Liver (tissue), 8 donors: ENCODE measurements at regions not wholly inside any gene's neighbourhood (a gene's known extent, or its start where the extent isn't known, plus 50 kb on each side); places are given as distances from the start of the nearest gene placed in this dataset.

Source experiments
- DNase-seq: peaks from one replicate; pipeline ENCODE4 v3.0.0-alpha.2; 2017; ENCODE audit warnings: low spot score
- H3K27ac ChIP-seq, 2 donors: one replicate each; pipeline ENCODE4 v1.7.0; 2013; ENCODE audit warnings: inconsistent platforms in 2 of 2, low read length in 2 of 2, control low read depth in 1 of 2, low read depth in 1 of 2, mild to moderate bottlenecking in 1 of 2
- H3K27me3 ChIP-seq, 4 donors: one replicate each; pipeline versions ENCODE4 v1.6.1 to v1.7.0; 2013; ENCODE audit warnings: low read length in 3 of 4, inconsistent platforms in 1 of 4, mild to moderate bottlenecking in 1 of 4, moderate library complexity in 1 of 4; ENCODE audit not compliant: control insufficient read depth in 4 of 4, insufficient read depth in 4 of 4
- H3K36me3 ChIP-seq, 4 donors: one replicate each; pipeline versions ENCODE4 v1.6.1 to v1.7.0; 2013; ENCODE audit warnings: low read length in 3 of 4, mild to moderate bottlenecking in 3 of 4, low read depth in 1 of 4, moderate library complexity in 1 of 4; ENCODE audit not compliant: control insufficient read depth in 4 of 4, insufficient read depth in 3 of 4
- H3K4me1 ChIP-seq, 4 donors: one replicate each; pipeline versions ENCODE4 v1.6.1 to v1.7.0; 2013; ENCODE audit warnings: low read length in 3 of 4, mild to moderate bottlenecking in 3 of 4, moderate library complexity in 1 of 4; ENCODE audit not compliant: control insufficient read depth in 4 of 4, insufficient read depth in 4 of 4
- H3K4me3 ChIP-seq, 3 donors: one replicate each; pipeline versions ENCODE4 v1.6.1 to v1.7.0; 2013; ENCODE audit warnings: low read length in 3 of 3, control low read depth in 1 of 3, low read depth in 1 of 3, mild to moderate bottlenecking in 1 of 3
- H3K9ac ChIP-seq, 2 donors: one replicate each; pipeline ENCODE4 v1.7.0; 2013; ENCODE audit warnings: low read length in 2 of 2, mild to moderate bottlenecking in 2 of 2, moderate library complexity in 2 of 2, control low read depth in 1 of 2, low read depth in 1 of 2
- H3K9me3 ChIP-seq, 4 donors: one replicate each; pipeline versions ENCODE4 v1.6.1 to v1.7.0; 2013; ENCODE audit warnings: low read length in 3 of 4; ENCODE audit not compliant: control insufficient read depth in 4 of 4
- ATF3 ChIP-seq: IDR thresholded peaks from 2 replicates; pipeline ENCODE4 v1.6.1; 2016; ENCODE audit warnings: antibody characterized with exemption
- CTCF ChIP-seq: fragments of 150-350 bp; IDR thresholded peaks from 2 replicates; pipeline ENCODE4 v1.5.1; 2017; ENCODE audit warnings: improper control_type of control experiment, low read depth, low read length; ENCODE audit not compliant: missing input control
- EGR1 ChIP-seq, 2 donors: IDR thresholded peaks; 2 replicates each; pipeline ENCODE4 v1.6.1; 2016 to 2018; ENCODE audit warnings: antibody characterized with exemption in 2 of 2, low read depth in 2 of 2
- FOXA1 ChIP-seq: IDR thresholded peaks from 2 replicates; pipeline ENCODE4 v1.6.1; 2016; ENCODE audit warnings: antibody characterized with exemption
- FOXA2 ChIP-seq: IDR thresholded peaks from 2 replicates; pipeline ENCODE4 v1.6.1; 2016; ENCODE audit warnings: antibody characterized with exemption
- GABPA ChIP-seq, 2 donors: IDR thresholded peaks in 1 of 2; conservative IDR thresholded peaks in 1 of 2; 2 replicates each; pipeline ENCODE4 v1.6.1; 2016; ENCODE audit warnings: antibody characterized with exemption in 2 of 2, mild to moderate bottlenecking in 1 of 2, moderate library complexity in 1 of 2
- HNF4A ChIP-seq, 2 donors: conservative IDR thresholded peaks; 2 replicates each; pipeline ENCODE4 v1.6.1; 2016; ENCODE audit warnings: antibody characterized with exemption in 2 of 2, mild to moderate bottlenecking in 2 of 2
- HNF4G ChIP-seq: IDR thresholded peaks from 2 replicates; pipeline ENCODE4 v1.6.1; 2016; ENCODE audit warnings: antibody characterized with exemption
- JUND ChIP-seq, 2 donors: IDR thresholded peaks; 2 replicates each; pipeline ENCODE4 v1.6.1; 2016; ENCODE audit warnings: antibody characterized with exemption in 2 of 2
- MAX ChIP-seq: IDR thresholded peaks from 2 replicates; pipeline ENCODE4 v1.6.1; 2016; ENCODE audit warnings: antibody characterized with exemption
- NR2F2 ChIP-seq: IDR thresholded peaks from 2 replicates; pipeline ENCODE4 v1.6.1; 2016; ENCODE audit warnings: antibody characterized with exemption
- RAD21 ChIP-seq, 2 donors: IDR thresholded peaks; 2 replicates each; pipeline ENCODE4 v1.6.1; 2016; ENCODE audit warnings: antibody characterized with exemption in 2 of 2, mild to moderate bottlenecking in 2 of 2
- REST ChIP-seq: IDR thresholded peaks from 2 replicates; pipeline ENCODE4 v1.6.1; 2016; ENCODE audit warnings: antibody characterized with exemption, mild to moderate bottlenecking
- RXRA ChIP-seq, 2 donors: IDR thresholded peaks; 2 replicates each; pipeline ENCODE4 v1.6.1; 2017 to 2018; ENCODE audit warnings: antibody characterized with exemption in 2 of 2, mild to moderate bottlenecking in 1 of 2
- SP1 ChIP-seq: IDR thresholded peaks from 2 replicates; pipeline ENCODE4 v1.6.1; 2018; ENCODE audit warnings: antibody characterized with exemption, mild to moderate bottlenecking
- TAF1 ChIP-seq: conservative IDR thresholded peaks from 2 replicates; pipeline ENCODE4 v1.6.1; 2016; ENCODE audit warnings: antibody characterized with exemption, mild to moderate bottlenecking
- YY1 ChIP-seq: IDR thresholded peaks from 2 replicates; pipeline ENCODE4 v1.6.1; 2016; ENCODE audit warnings: antibody characterized with exemption, mild to moderate bottlenecking
- ZBTB33 ChIP-seq: IDR thresholded peaks from 2 replicates; pipeline ENCODE4 v1.6.1; 2016; ENCODE audit warnings: antibody characterized with exemption
- WGBS: extraction: QIAGEN DNeasy Blood & Tissue Kit; methylation state at CpG from one replicate; pipeline ENCODE4 v1.1.7; 2013; 5-methylcytosine and 5-hydroxymethylcytosine counted together
- donor health status: healthy.
- donor health status: healthy.
- donor health status: healthy.
- donor health status: healthy.
- donor health status: healthy.

- TF ChIP-seq ZBTB33 (no peak), EGR1 (IDR thresholded peaks at IDR 0.05; ENCODE audit: low read depth in 2 of 2) (no peak), GABPA (IDR thresholded peaks at IDR 0.05 in 1 of 2, conservative IDR thresholded peaks at IDR 0.05 in 1 of 2) (no peak), REST (no peak)
Observed at GRCh38 chr3:117217760-117218316, 508.3 kb downstream of the TUSC7 start (continued).

GRCh38 chr3:117218641-117219048 lies 509.1 kb downstream of the TUSC7 start:
- 19% methylated on average over 3 of the region's 3 CpGs for WGBS
- DNase-seq: no peak
- no peaks in the 10 kb centered on the region for H3K36me3 ChIP-seq
- H3K27ac ChIP-seq: peak overlapping the region in 1 of 2 donors; percentile 49
- H3K9me3 ChIP-seq: no peaks in the 10 kb centered on the region
- no peak overlapping the region for H3K9ac ChIP-seq
- H3K4me3 ChIP-seq: peak overlapping the region in 2 of 3 donors; percentile 25 to 33
- H3K4me1 ChIP-seq: peaks cover 6 to 24% (median 22%) of the 10 kb centered on the region in 4 donors
- TF ChIP-seq EGR1 (IDR thresholded peaks at IDR 0.05; ENCODE audit: low read depth in 2 of 2): no peak
- TF ChIP-seq NR2F2: no peak
- no peak for TF ChIP-seq GABPA (IDR thresholded peaks at IDR 0.05 in 1 of 2, conservative IDR thresholded peaks at IDR 0.05 in 1 of 2)
- TF ChIP-seq HNF4A (conservative IDR thresholded peaks at IDR 0.05): peak; percentile 29 to 48
- no peak for TF ChIP-seq ATF3
- no peak for TF ChIP-seq CTCF
- no peak for TF ChIP-seq FOXA2
- peak; percentile 14 for TF ChIP-seq MAX
- TF ChIP-seq TAF1: peak; percentile 44
- TF ChIP-seq RAD21 (IDR thresholded peaks at IDR 0.05): peak in 1 of 2 donors; percentile 21
- no peak for TF ChIP-seq ZBTB33
- no peak for TF ChIP-seq HNF4G
- peak; percentile 33 for TF ChIP-seq SP1
- no peak for TF ChIP-seq REST
- peak; percentile 48 for TF ChIP-seq YY1
- TF ChIP-seq RXRA (IDR thresholded peaks at IDR 0.05): peak; percentile 36 to 63
- TF ChIP-seq FOXA1: peak; percentile 29
- peak in 1 of 2 donors; percentile 60 for TF ChIP-seq JUND (IDR thresholded peaks at IDR 0.05)
- no peaks in the 10 kb centered on the region for H3K27me3 ChIP-seq
